ENCODE measurements at regions not wholly inside any gene's neighbourhood (a gene's known extent, or its start where the extent isn't known, plus 50 kb on each side); places are given as distances from the start of the nearest gene placed in this dataset.
"Not testable (repeated sequence)": the region's sequence is repeated elsewhere in the genome, so short reads cannot be mapped to it uniquely, and the experiment has no call there.

- no peak for DNase-seq (ENCODE audit: low spot score)
Measured at GRCh38 chr17:71547904-71548303, 572.9 kb upstream of the SOX9 start.

- DNase-seq (ENCODE audit: low spot score) = no peak
Measured at GRCh38 chr17:71548540-71549190, 572.2 kb upstream of the SOX9 start.

GRCh38 chr17:71550675-71551074 lies 570.1 kb upstream of the SOX9 start:
- DNase-seq (ENCODE audit: low spot score) = no peak

DNA sequence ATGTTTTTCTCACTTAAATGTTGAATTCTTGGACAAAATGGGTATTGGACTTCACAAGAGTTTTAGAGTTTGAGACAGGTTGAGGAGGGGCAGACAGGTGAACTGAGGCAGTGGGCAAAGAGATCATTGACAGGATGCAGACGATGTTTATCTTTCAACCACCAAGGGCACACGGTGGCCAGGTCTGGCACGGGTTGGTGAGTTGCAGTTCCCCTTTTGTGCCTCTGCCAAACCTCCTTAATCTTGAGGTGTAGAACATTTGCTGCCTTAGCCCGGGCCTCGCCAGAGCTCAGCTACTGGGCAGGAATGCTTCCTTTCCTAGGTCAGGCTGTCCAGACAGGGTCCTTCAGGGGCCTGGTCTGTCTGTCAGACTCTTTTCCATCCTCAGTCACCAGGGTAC lies 567.4 kb upstream of the SOX9 start:
- no peak for DNase-seq (ENCODE audit: low spot score)

DNA sequence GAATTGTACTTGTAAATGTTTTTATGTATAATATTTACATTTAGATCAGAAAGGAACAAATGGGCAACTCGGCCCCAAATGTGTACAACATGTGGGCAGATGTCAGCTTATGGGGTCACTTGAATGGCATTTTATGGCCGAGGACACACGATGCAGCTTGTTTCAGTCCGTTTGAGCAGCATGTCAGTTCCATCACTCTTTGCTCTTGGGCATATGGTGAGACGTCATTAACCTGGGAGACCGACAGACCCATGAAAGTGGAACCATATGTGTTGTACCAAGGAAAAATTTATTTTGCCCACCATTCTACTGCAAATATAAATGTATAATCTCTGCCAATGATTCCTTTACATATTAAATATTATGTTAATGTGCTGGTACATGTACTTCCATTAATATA lies 561.9 kb upstream of the SOX9 start:
- DNase-seq (ENCODE audit: low spot score) = no peak

DNA sequence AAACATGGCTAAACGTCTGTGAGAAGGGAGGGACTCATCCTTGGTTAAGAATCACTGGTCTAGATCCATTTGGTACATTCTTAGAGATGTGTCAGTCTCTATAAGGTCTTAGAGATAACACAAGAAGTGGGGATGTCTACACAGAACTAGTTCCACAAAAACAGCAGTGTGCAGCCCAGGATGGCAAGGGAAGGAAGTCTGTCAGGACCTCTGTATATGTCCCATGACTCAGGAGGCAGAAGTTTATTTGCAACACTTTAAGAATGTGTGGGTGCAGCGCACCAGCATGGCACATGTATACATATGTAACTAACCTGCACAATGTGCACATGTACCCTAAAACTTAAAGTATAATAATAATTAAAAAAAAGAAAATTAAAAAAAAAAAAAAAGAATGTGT lies 548.5 kb upstream of the SOX9 start:
- no peak for DNase-seq (ENCODE audit: low spot score)

- DNase-seq (ENCODE audit: low spot score) = no peak
Measured at GRCh38 chr17:71578446-71578845, 542.4 kb upstream of the SOX9 start.

- DNase-seq (ENCODE audit: low spot score) = no peak
Measured at GRCh38 chr17:71580220-71580619, 540.6 kb upstream of the SOX9 start.

- no peak for DNase-seq (ENCODE audit: low spot score)
Measured at GRCh38 chr17:71585540-71585939, 535.3 kb upstream of the SOX9 start.

GRCh38 chr17:71592431-71592830 lies 528.4 kb upstream of the SOX9 start:
- no peak for DNase-seq (ENCODE audit: low spot score)

- no peak for DNase-seq (ENCODE audit: low spot score)
Measured at GRCh38 chr17:71593078-71593477, 527.7 kb upstream of the SOX9 start.

GRCh38 chr17:71599583-71599982 lies 521.2 kb upstream of the SOX9 start:
- not testable (repeated sequence) for DNase-seq (ENCODE audit: low spot score)

DNA sequence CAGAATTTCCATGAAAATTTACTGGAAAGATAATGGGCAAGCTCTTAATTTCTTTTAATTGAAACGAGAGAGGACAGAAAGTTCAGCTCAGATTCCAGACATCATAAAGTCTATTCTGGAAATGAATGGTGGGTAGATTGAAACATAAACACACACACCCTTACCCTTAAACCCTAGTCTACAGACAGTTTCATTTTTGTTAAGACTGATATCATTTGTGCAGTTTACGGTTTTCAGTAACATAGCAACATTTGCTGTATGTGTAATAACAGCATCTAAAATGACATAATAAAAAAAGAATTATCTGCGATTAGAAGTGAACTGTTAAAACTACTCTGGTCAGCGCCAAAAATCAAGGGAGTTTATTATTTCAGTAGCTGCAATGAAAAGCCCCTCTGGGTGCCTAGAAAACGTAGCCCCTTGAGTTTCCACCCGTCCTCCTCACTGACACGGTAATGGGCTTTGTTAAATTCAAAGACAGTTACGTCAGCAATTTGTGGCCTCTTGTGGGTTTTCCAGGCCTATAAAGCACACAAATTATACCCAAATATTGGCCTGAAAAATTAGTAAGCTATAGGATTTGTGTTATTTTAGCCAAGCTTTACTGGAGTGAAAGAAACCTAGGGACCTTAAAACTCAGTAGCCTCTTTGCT lies 520.6 kb upstream of the SOX9 start:
- DNase-seq (ENCODE audit: low spot score) = no peak

GRCh38 chr17:71601894-71602504 lies 518.8 kb upstream of the SOX9 start:
- DNase-seq (ENCODE audit: low spot score) = no peak

- DNase-seq (ENCODE audit: low spot score) = no peak
Measured at GRCh38 chr17:71613996-71614395, 506.8 kb upstream of the SOX9 start.

DNA sequence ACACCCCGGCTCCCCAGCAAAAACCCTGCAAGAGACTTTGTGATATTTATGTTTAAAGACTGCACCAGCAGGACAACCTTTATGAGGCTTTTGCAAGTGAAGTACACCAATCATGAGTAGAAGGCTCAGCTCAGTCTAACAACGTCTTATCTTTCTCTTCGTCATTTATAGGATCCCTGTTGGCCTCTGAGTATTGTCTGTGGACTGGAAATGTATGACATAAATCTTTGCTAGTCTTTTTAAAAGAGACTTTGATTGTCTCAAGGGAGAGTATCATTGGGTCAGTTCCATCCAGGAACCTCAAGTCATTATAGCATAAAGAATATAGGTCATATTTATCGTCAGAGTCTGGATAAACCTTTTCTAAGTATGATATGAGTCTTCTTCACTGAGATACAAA lies 505.0 kb upstream of the SOX9 start:
- DNase-seq (ENCODE audit: low spot score) = no peak

GRCh38 chr17:71617767-71618166 lies 503.1 kb upstream of the SOX9 start:
- not testable (repeated sequence) for DNase-seq (ENCODE audit: low spot score)

DNA sequence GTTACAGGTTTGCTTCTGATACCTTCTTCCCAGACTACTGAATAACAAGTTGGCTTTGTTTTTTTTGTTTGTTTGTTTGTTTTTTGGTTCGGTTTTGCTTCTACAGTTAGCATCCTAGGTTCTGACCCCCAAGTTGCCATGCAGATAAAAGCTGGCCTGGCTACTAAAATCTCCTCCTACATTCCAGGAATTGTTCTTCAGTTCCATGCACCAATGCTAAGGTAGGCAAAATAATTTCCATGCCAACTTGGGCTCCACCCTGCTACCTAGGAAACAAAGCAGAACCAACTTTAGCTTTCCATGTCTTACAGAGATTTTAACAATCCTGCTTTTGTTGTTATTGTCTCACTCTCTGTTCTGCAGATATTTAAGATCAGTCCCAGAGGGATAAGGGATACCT lies 495.5 kb upstream of the SOX9 start:
- DNase-seq (ENCODE audit: low spot score) = no peak

- no peak for DNase-seq (ENCODE audit: low spot score)
Measured at GRCh38 chr17:71628306-71628705, 492.5 kb upstream of the SOX9 start.

DNA sequence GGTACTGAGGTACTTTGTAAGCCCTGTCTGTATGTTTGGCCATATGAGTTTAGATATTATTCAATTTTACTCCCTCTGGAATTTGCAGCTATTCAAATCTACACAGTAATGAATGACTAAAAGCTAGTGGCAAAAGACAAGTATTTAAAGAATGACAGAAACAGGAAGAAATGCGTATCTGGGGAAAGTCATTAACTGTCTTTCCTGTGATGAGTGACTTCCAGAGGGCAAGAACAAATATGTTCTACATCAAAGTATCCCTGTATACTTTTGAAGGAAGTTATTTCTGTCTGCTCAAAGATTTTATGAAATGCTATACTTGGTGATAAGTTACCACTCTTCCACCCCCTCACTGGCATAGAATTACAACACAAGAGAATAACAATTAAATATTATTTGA lies 489.3 kb upstream of the SOX9 start:
- no peak for DNase-seq (ENCODE audit: low spot score)

- DNase-seq (ENCODE audit: low spot score) = no peak
Measured at GRCh38 chr17:71632328-71632727, 488.5 kb upstream of the SOX9 start.

- no peak for DNase-seq (ENCODE audit: low spot score)
Measured at GRCh38 chr17:71633391-71633849, 487.4 kb upstream of the SOX9 start.

DNA sequence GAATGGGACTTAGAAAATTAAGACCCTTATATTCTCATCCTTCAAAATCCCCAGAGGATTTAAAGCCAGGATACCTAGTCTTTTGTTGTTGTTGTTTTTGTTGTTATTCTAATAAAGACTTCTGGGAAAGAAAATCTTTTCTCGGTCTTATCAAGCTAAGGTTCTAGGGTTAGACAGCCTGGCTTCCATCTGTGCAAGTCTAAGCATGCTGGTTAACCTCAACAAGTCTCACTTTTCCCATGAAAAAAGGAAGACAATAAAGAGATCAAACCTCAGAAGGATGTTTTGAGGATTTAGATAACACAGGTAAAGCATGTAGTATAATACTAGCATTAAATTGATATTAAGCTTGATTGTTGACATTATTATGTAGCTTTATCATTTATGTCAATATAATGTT lies 486.4 kb upstream of the SOX9 start:
- DNase-seq (ENCODE audit: low spot score) = no peak

GRCh38 chr17:71635187-71635586 lies 485.6 kb upstream of the SOX9 start:
- DNase-seq (ENCODE audit: low spot score) = no peak
